PC-9 (cell line): ENCODE measurements at regions not wholly inside any gene's neighbourhood (a gene's known extent, or its start where the extent isn't known, plus 50 kb on each side); places are given as distances from the start of the nearest gene placed in this dataset.

ENCODE experiments used
- CTCF ChIP-seq: fragments of 200-600 bp; sonication (generic); conservative IDR thresholded peaks from 2 replicates; pipeline ENCODE4 v1.6.1; 2017; ENCODE audit warnings: mixed run types, antibody characterized with exemption, mild to moderate bottlenecking, moderate library complexity
- EZH2 ChIP-seq: fragments of 200-600 bp; sonication (generic); IDR thresholded peaks from 2 replicates; pipeline ENCODE4 v1.8.0; 2017; ENCODE audit warnings: antibody characterized with exemption, low read depth

DNA sequence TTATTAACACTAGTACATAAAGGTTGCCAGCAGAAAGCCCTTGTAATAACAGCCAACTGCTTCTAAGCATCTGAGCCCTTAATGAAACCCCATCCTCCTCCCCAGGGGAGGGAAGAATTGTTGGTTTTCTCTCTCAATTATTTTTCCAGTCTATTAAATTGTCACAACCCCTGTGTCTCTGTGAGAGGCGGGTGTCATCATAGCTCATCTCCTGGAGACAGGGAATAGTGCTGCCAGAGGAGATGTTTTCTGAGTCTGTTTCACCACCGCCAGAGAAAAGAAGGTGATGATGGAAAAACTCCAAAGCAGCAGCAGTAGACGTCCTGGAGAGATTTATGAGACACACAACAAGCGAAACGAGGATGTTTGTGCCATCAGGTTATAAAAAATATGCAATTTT is 271.1 kb upstream of the NMUR2 start:
- TF ChIP-seq CTCF (no peak), EZH2 (no peak)
